ENCODE measurements at regions not wholly inside any gene's neighbourhood (a gene's known extent, or its start where the extent isn't known, plus 50 kb on each side); places are given as distances from the start of the nearest gene placed in this dataset.

- TF ChIP-seq EGR1 (IDR thresholded peaks at IDR 0.05) (no peak), CREB1 (IDR thresholded peaks at IDR 0.05; ENCODE audit: low read depth) (no peak), MAX (IDR thresholded peaks at IDR 0.05) (no peak), EP300 (IDR thresholded peaks at IDR 0.05; ENCODE audit: borderline replicate concordance) (no peak), YY1 (IDR thresholded peaks at IDR 0.05; ENCODE audit: low read depth) (no peak), CEBPB (IDR thresholded peaks at IDR 0.05) (no peak), REST (IDR thresholded peaks at IDR 0.05; ENCODE audit: low read depth) (no peak), NFIC (IDR thresholded peaks at IDR 0.05) (no peak), USF1 (IDR thresholded peaks at IDR 0.05) (no peak)
Observed at GRCh38 chr13:42728507-42729180, 52.7 kb upstream of the FAM216B start.

Measured in Ishikawa (cell line).